IMR-90 (cell line): ENCODE measurements at regions not wholly inside any gene's neighbourhood (a gene's known extent, or its start where the extent isn't known, plus 50 kb on each side); places are given as distances from the start of the nearest gene placed in this dataset.

Source experiments
- ATAC-seq: fragments of 200-7000 bp; cut with Tn5 transposase; 2 replicates; pipeline ENCODE4 v1.9.1; 2020; ENCODE audit warnings: low read depth, mild to moderate bottlenecking, moderate library complexity
- BruUV-seq: library from RNA; stranded (reverse); fragments of 400-500 nt; replicated peaks from 2 replicates; lab custom pipeline; 2021; lab: Mats Ljungman, UMichigan
- CTCF ChIA-PET: fragments of 300-600 bp; formaldehyde crosslinking; extraction: SDS; loops from one replicate; lab custom pipeline; 2021; ENCODE audit warnings: antibody characterized with exemption; lab: Yijun Ruan, JAX
- POLR2A ChIA-PET: fragments of 300-600 bp; sonication (Branson Sonifier 250); formaldehyde crosslinking; loops from one replicate; lab custom pipeline; 2022; ENCODE audit warnings: antibody characterized with exemption; ENCODE audit not compliant: unreplicated experiment; lab: Charles Lee
- DNase-seq: peaks from one replicate; pipeline ENCODE4 v3.0.0; 2013
- H2AFZ ChIP-seq: replicated peaks from 2 replicates; pipeline ENCODE3; 2013; ENCODE audit warnings: low read length, mild to moderate bottlenecking; ENCODE audit not compliant: poor library complexity
- H2AK5ac ChIP-seq: 2 replicates; pipeline ENCODE4 v1.6.1; 2013; ENCODE audit warnings: low read depth, low read length, inconsistent platforms
- H2AK9ac ChIP-seq: replicated peaks from 2 replicates; pipeline ENCODE3; 2013; ENCODE audit warnings: mild to moderate bottlenecking, low read depth, low read length, moderate library complexity; ENCODE audit not compliant: poor library complexity
- H2BK120ac ChIP-seq: 2 replicates; pipeline ENCODE4 v1.6.1; 2013; ENCODE audit warnings: low read depth, low read length, inconsistent platforms
- H2BK15ac ChIP-seq: 3 replicates; pipeline ENCODE4 v1.6.1; 2013; ENCODE audit warnings: low read depth, low read length, inconsistent platforms
- H2BK20ac ChIP-seq: 2 replicates; pipeline ENCODE4 v1.6.1; 2013; ENCODE audit warnings: low read depth, mild to moderate bottlenecking, inconsistent platforms, low read length, moderate library complexity
- H2BK5ac ChIP-seq: 2 replicates; pipeline ENCODE4 v1.6.1; 2013; ENCODE audit warnings: mild to moderate bottlenecking, low read depth, low read length, inconsistent platforms; ENCODE audit not compliant: poor library complexity, severe bottlenecking
- H3K14ac ChIP-seq: replicated peaks from 2 replicates; pipeline ENCODE4 v1.6.1; 2013; ENCODE audit warnings: low read depth, low read length, inconsistent platforms
- H3K18ac ChIP-seq: 2 replicates; pipeline ENCODE4 v1.6.1; 2013; ENCODE audit warnings: low read depth, low read length, control low read depth
- H3K23ac ChIP-seq: 2 replicates; pipeline ENCODE4 v1.6.1; 2013; ENCODE audit warnings: low read depth, low read length, inconsistent platforms
- H3K27ac ChIP-seq: 2 replicates; pipeline ENCODE4 v1.5.1; 2013; ENCODE audit warnings: mild to moderate bottlenecking, control low read depth, low read length; ENCODE audit not compliant: insufficient read depth
- H3K27me3 ChIP-seq: 2 replicates; pipeline ENCODE4 v1.6.1; 2013; ENCODE audit warnings: low read length; ENCODE audit not compliant: control insufficient read depth, insufficient read depth
- H3K36me3 ChIP-seq: 2 replicates; pipeline ENCODE4 v1.6.1; 2013; ENCODE audit warnings: low read length, mixed read lengths; ENCODE audit not compliant: control insufficient read depth, insufficient read depth
- H3K4ac ChIP-seq: 2 replicates; pipeline ENCODE4 v1.6.1; 2013; ENCODE audit warnings: low read depth, low read length, inconsistent platforms
- H3K4me1 ChIP-seq: 2 replicates; pipeline ENCODE4 v1.6.1; 2013; ENCODE audit warnings: low read length, mixed read lengths; ENCODE audit not compliant: control insufficient read depth, insufficient read depth
- H3K4me2 ChIP-seq: 2 replicates; pipeline ENCODE4 v1.6.1; 2013; ENCODE audit warnings: low read depth, mild to moderate bottlenecking, control low read depth, low read length, moderate library complexity
- H3K4me3 ChIP-seq: 2 replicates; pipeline ENCODE4 v1.5.1; 2013; ENCODE audit warnings: low read depth, mild to moderate bottlenecking, control low read depth, low read length, moderate library complexity; ENCODE audit not compliant: insufficient read depth
- H3K56ac ChIP-seq: 2 replicates; pipeline ENCODE4 v1.6.1; 2013; ENCODE audit warnings: low read length, inconsistent platforms; ENCODE audit not compliant: insufficient read depth; ENCODE audit errors: extremely low read depth
- H3K79me1 ChIP-seq, 2 experiments: 2 replicates each; pipeline ENCODE4 v1.6.1; 2013; ENCODE audit warnings: low read length in 2 of 2, inconsistent platforms in 1 of 2, low read depth in 1 of 2
- H3K9ac ChIP-seq: 2 replicates; pipeline ENCODE4 v1.6.1; 2013; ENCODE audit warnings: low read depth, low read length, control low read depth
- H3K9me1 ChIP-seq: 2 replicates; pipeline ENCODE4 v1.6.1; 2013; ENCODE audit warnings: low read length, inconsistent platforms; ENCODE audit not compliant: insufficient read depth
- H3K9me3 ChIP-seq: 2 replicates; pipeline ENCODE4 v1.6.1; 2013; ENCODE audit warnings: low read length; ENCODE audit not compliant: control insufficient read depth, insufficient read depth
- H4K20me1 ChIP-seq: 2 replicates; pipeline ENCODE4 v1.6.1; 2013; ENCODE audit warnings: low read length, inconsistent platforms; ENCODE audit not compliant: insufficient read depth
- H4K5ac ChIP-seq: 2 replicates; pipeline ENCODE4 v1.6.1; 2013; ENCODE audit warnings: mild to moderate bottlenecking, low read depth, low read length, control low read depth
- H4K8ac ChIP-seq, 2 experiments: 2 replicates each; pipeline ENCODE4 v1.6.1; 2013; ENCODE audit warnings: low read depth in 2 of 2, low read length in 2 of 2, control low read depth in 1 of 2, inconsistent platforms in 1 of 2
- H4K91ac ChIP-seq: 2 replicates; pipeline ENCODE4 v1.6.1; 2013; ENCODE audit warnings: low read depth, low read length, inconsistent platforms; ENCODE audit not compliant: insufficient read depth
- CHD1 ChIP-seq: IDR thresholded peaks from 2 replicates; pipeline ENCODE4 v1.6.1; 2012; ENCODE audit warnings: low read depth, low read length, improper control_type of control experiment
- ELK1 ChIP-seq: fragments of 150-350 bp; IDR thresholded peaks from 2 replicates; pipeline ENCODE4 v1.6.1; 2016; ENCODE audit warnings: low read depth, mild to moderate bottlenecking, low read length, moderate library complexity, borderline replicate concordance
- MAFK ChIP-seq: IDR thresholded peaks from 2 replicates; pipeline ENCODE4 v1.6.1; 2012; ENCODE audit warnings: low read depth, low read length, improper control_type of control experiment
- MXI1 ChIP-seq: IDR thresholded peaks from 2 replicates; pipeline ENCODE4 v1.6.1; 2012; ENCODE audit warnings: low read depth, mild to moderate bottlenecking, low read length, moderate library complexity, borderline replicate concordance
- RAD21 ChIP-seq: IDR thresholded peaks from 2 replicates; pipeline ENCODE4 v1.6.1; 2012; ENCODE audit warnings: low read length, improper control_type of control experiment
- RCOR1 ChIP-seq: IDR thresholded peaks from 2 replicates; pipeline ENCODE4 v1.6.1; 2012; ENCODE audit warnings: mild to moderate bottlenecking, low read length, improper control_type of control experiment; ENCODE audit not compliant: insufficient replicate concordance
- RFX5 ChIP-seq: IDR thresholded peaks from 2 replicates; pipeline ENCODE4 v1.8.0; 2012; ENCODE audit warnings: low read depth, mild to moderate bottlenecking, low read length, moderate library complexity
- SMC3 ChIP-seq: fragments of 150-350 bp; IDR thresholded peaks from 2 replicates; pipeline ENCODE4 v1.6.1; 2016; ENCODE audit warnings: low read depth, mild to moderate bottlenecking, antibody characterized with exemption, low read length, moderate library complexity
- USF2 ChIP-seq: fragments of 150-350 bp; IDR thresholded peaks from 2 replicates; pipeline ENCODE4 v1.6.1; 2017; ENCODE audit warnings: mild to moderate bottlenecking, antibody characterized with exemption, low read length, low read depth
- WGBS, 2 experiments: methylation state at CpG; one replicate each; pipeline versions ENCODE4 v1.1.5 to v1.1.7; 2013; ENCODE audit warnings: missing lambda C conversion rate in 2 of 2; ENCODE audit not compliant: insufficient read length in 1 of 2; ENCODE audit errors: extremely low coverage in 2 of 2; 5-methylcytosine and 5-hydroxymethylcytosine counted together
- dilution Hi-C: fragments of 300-500 bp; cut with HindIII; formaldehyde crosslinking; loops from one replicate; pipeline ENCODE4 v1.14.3; 2018; ENCODE audit warnings: low sequenced_read_pairs; ENCODE audit not compliant: unreplicated experiment
- in situ Hi-C: fragments of 300-500 bp; cut with MboI; formaldehyde crosslinking; loops from 3 replicates; pipeline ENCODE4 v1.14.3; 2019; ENCODE audit warnings: low sequenced_read_pairs, inconsistent platforms, mixed read lengths
- intact Hi-C: fragments of 100-400 bp; cut with micrococcal nuclease; formaldehyde crosslinking; loops from 2 replicates; pipeline ENCODE4 v1.10.0; 2022

GRCh38 chr11:10993640-10994039 lies 135.8 kb upstream of the ZBED5 start:
- Histone ChIP-seq H3K9me1 (no peaks in the 10 kb centered on the region), H3K56ac (no peak overlapping the region), H3K4me3 (no peak overlapping the region), H4K5ac (no peak overlapping the region), H3K14ac (no peak overlapping the region), H3K23ac (no peak overlapping the region), H2BK20ac (no peak overlapping the region), H3K27me3 (peaks cover 37% of the 10 kb centered on the region), H3K36me3 (no peaks in the 10 kb centered on the region), H2AK9ac (no peak overlapping the region), H3K4me1 (no peaks in the 10 kb centered on the region), H4K20me1 (no peaks in the 10 kb centered on the region), H4K8ac (no peak overlapping the region), H2BK15ac (no peak overlapping the region), H4K91ac (no peak overlapping the region), H3K27ac (no peak overlapping the region), H3K9me3 (no peaks in the 10 kb centered on the region), H3K4ac (no peak overlapping the region), H3K79me1 (no peaks in the 10 kb centered on the region), H2AK5ac (no peak overlapping the region), H3K9ac (no peak overlapping the region), H2BK120ac (no peak overlapping the region), H3K4me2 (no peak overlapping the region), H2BK5ac (no peak overlapping the region), H3K18ac (no peak overlapping the region), H2AFZ (no peak overlapping the region)
- intact Hi-C loops, result no loop called here
- in situ Hi-C loops, result no loop called here
- ChIA-PET POLR2A (no interaction called here), CTCF (no interaction called here)
- TF ChIP-seq SMC3, result no peak
- no peak for TF ChIP-seq RFX5
- no peak for TF ChIP-seq MXI1
- no peak for TF ChIP-seq RAD21
- no peak for TF ChIP-seq ELK1
- no peak for TF ChIP-seq MAFK
- no peak for TF ChIP-seq RCOR1
- TF ChIP-seq USF2, result no peak
- TF ChIP-seq CHD1, result no peak
- dilution Hi-C loops, result no loop called here
- no peak for ATAC-seq
- no CpG with 5 or more reads among the region's 5 CpGs for WGBS, 2 experiments
- no peak for DNase-seq
- no TSS peak for BruUV-seq
